NCI-H524 (cell line): ENCODE measurements at regions not wholly inside any gene's neighbourhood (a gene's known extent, or its start where the extent isn't known, plus 50 kb on each side); places are given as distances from the start of the nearest gene placed in this dataset.

Experiments used
- DNase-seq, 2 experiments: peaks; one replicate each; lab custom pipeline; 2025; lab: John Stamatoyannopoulos, UW

- DNase-seq = no peak
These were observed 277.8 kb downstream of the EIPR1 start for GRCh38 chr2:3099860-3100234.

DNA sequence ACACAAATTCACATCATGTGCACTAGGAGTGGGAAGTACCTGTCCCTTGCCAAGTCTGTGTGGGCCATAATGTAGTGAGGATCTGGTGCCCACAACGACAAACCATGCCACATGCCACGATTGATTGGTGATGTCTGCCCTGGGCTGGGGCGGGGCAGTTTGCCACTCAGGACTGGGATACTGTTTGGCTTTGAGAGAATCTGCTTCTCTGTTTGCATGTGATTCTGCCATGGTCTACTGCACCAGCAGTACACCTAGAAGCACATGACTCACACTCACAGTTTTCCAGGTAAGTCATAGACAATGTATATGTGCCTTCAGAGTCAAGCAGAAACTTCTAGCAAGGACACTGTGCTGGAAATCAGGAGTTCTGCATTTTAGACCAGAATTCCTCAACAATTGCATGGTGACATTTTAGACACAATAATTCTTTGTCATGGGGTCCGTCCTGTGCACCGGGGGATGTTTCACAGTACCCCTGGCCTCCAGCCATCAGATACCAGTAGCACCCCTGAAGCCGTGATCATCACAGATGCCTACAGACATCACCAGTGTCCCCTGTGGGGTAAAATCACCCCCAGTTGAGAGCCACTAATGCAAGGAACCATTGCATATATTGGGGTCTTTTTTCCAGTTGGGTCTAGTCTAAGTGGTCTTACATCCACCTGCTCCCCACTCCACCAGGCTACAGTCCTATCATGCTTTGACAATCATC is 278.3 kb downstream of the EIPR1 start:
- no peak for DNase-seq

DNA sequence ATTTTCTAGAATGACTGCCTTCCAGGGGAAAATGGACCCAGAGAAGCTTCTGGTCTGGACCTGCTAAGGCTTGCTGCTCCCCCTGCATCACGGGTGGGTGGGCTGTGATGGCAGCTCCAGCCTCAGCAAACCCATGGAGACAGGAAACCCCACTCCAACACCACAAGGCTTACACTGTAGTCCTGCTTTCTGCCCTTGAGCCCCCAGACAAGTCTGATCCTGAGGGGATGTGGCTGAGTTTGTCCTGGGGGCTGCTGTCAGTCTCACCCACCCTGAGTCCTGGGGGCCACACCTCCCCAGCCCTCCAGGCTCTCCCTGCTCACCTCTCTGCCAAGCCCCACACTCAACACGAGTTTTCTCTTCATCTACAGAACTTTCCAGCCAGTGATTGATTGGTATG is 279.4 kb downstream of the EIPR1 start:
- no peak for DNase-seq

- no peak for DNase-seq
These were observed 279.8 kb downstream of the EIPR1 start for GRCh38 chr2:3097804-3098203.

- no peak for DNase-seq
These were observed 282.3 kb downstream of the EIPR1 start for GRCh38 chr2:3094999-3095958.

GRCh38 chr2:3094318-3094717 is 283.3 kb downstream of the EIPR1 start:
- DNase-seq = no peak

GRCh38 chr2:3091696-3092095 is 285.9 kb downstream of the EIPR1 start:
- no peak for DNase-seq

- DNase-seq = no peak
These were observed 294.9 kb downstream of the EIPR1 start for GRCh38 chr2:3082705-3083104.

- DNase-seq = no peak
These were observed 297.4 kb downstream of the EIPR1 start for GRCh38 chr2:3079959-3080948.

- DNase-seq = no peak
These were observed 298.2 kb downstream of the EIPR1 start for GRCh38 chr2:3079466-3079865.

GRCh38 chr2:3078684-3079083 is 298.9 kb downstream of the EIPR1 start:
- DNase-seq = no peak

- DNase-seq = peak; percentile 47 to 78
These were observed 300.6 kb downstream of the EIPR1 start for GRCh38 chr2:3076848-3077642.

- no peak for DNase-seq
These were observed 301.7 kb downstream of the EIPR1 start for GRCh38 chr2:3075991-3076340.

DNA sequence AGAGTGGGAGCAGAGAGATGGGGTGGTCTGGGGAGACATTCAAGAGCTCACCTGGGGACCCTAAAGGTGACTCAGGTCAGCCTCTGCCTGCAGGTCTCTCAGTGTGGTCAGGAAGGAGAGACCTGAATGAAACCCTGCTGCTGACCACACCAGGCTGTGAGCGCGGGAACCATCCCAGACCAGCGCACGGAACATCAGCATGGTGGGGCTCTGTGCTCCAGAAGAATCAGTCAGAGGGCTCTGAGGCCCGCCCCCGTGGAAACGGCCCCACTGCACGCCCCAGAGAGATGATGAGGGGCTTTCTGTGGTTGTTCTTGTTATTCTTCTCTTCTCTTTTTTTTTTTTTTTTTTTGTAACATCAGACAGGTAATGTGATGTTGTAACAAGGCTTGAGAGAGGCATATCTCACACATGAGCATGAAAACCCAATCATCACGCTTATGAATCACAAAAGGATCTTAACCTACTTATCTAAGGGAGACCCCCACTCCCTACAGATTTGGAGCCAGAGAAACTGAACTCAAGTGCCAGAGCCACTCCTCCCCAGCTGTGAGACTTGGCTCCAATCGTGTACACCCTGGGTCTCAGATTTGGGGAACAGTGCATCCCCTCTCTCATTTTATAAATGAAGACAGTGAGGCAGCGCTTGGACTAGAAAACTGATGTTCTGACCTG is 302.2 kb downstream of the EIPR1 start:
- peak in 1 of 2 experiments; percentile 10 for DNase-seq

DNA sequence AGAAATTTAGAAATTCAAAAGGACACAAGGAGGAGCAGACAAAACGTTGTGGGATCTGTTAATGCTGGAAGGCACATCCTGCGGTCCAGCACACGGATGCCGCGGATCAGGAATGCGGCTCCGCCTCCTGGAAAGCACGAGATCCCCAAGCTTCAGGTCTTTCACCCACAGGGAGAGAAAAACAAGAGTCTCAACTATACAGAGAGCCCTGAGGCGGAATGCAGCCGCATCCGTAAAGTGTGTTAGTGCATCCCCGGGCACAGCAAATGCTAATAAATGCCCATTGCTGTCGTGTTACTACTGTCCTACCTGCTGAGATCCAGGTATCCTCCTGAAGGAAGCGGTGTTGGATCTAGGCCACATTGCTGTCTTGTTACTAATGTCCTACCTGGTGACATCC is 303.9 kb downstream of the EIPR1 start:
- no peak for DNase-seq

DNA sequence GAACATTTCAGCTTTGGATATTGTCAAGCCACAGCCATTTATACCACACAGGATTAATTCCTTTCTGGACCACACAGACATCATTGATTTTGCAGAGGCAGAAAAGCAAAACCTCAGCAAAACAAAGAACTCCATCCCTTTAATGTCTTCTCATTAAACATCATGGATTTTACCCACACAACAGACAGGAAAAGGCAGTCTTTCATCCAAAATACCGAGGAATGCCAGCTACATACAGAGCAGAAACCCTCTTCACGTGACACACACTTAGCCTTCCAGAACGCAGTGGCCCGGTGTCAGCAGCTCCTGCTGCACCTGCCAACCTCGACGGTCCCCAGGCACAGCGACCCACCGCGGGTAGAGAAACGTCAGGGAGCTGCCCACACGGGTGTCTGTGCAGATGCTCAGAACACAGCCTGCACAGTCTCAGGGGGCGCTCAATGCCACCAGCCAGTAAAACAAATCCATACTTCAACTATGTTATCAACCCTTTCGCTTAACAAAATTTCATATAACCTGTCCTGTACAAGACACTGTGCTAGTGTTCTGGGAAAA is 304.5 kb downstream of the EIPR1 start:
- no peak for DNase-seq

DNA sequence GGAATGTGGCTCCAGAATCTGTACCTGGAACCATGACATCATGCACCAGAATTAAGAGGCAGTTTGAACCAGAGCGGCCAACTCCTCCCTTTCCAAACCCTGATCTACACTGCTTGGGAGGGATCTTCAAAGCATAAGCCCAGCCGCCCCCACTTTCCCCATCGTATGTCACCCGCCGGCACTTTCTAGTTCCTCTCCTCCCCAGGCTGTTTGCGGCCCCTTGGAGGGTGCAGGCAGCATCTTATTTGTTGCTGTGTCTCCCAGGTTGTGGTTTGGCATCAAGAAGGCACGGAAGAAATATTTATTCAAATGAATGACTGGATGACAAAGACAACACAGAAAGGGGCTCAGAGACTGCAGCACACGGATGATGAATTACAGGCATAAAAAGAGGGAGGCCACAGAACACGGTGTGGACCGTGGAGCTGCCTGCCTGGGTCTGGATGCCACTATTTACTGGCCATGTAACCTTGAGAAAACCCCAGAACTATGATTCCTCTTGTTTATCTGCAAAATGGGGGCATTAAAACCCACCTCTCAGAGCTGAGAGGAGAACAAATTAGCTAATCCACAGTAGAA is 305.8 kb downstream of the EIPR1 start:
- DNase-seq = no peak

DNA sequence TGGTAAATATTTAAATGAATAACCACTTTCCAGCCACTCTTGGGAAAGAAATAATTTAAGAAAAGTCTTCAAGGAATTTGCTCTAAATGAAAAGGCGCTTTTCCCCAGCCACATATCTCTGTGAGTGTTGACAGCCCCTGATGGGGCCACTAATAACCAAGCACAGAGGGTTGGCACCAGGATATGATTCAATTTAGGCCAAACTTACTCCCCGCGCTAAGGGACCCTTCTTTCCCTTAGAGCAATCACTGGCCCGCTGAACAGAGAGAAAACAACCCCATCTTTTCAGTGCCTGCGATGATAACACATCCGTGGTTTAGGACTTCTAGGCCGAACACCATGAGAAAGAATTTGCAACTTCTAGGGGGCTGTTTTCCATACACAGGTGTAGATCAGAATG is 310.8 kb downstream of the EIPR1 start:
- DNase-seq = no peak

DNA sequence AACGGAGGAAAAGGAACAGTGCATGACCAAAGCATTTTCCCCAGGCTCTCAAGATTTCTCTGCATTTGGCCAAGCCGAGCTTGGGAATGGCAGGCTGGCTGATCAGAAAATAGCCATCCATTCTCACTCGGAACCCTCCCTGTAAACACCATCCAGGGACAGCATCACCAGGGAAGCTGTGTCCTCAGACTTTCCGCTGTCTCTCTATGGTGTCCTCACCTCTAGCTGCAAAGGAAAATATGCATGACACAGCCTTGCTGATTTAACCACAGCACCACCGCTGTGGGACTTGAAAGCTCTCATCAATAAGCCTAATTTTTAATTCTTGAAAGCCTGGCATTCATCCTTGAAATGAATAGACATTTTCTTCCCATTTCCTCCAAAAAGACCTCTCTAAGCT is 311.7 kb downstream of the EIPR1 start:
- no peak for DNase-seq
